Mesendoderm (in vitro differentiated cells): ENCODE measurements at regions not wholly inside any gene's neighbourhood (a gene's known extent, or its start where the extent isn't known, plus 50 kb on each side); places are given as distances from the start of the nearest gene placed in this dataset.

Experiments used
- DNase-seq: peaks from one replicate; pipeline ENCODE4 v3.0.0; 2013
- H2AK5ac ChIP-seq: 2 replicates; pipeline ENCODE4 v1.6.1; 2013; ENCODE audit warnings: low read length, inconsistent platforms
- H2BK120ac ChIP-seq: 2 replicates; pipeline ENCODE4 v1.6.1; 2013; ENCODE audit warnings: low read depth, mild to moderate bottlenecking, low read length, moderate library complexity, mixed read lengths
- H2BK15ac ChIP-seq: replicated peaks from 2 replicates; pipeline ENCODE4 v1.6.1; 2013; ENCODE audit warnings: low read depth, mild to moderate bottlenecking, moderate library complexity
- H2BK5ac ChIP-seq: 2 replicates; pipeline ENCODE4 v1.6.1; 2013; ENCODE audit warnings: low read length, inconsistent platforms
- H3K18ac ChIP-seq: 2 replicates; pipeline ENCODE4 v1.6.1; 2013; ENCODE audit warnings: mild to moderate bottlenecking, low read length, mixed read lengths
- H3K23ac ChIP-seq: one replicate; pipeline ENCODE4 v1.6.1; 2013; ENCODE audit warnings: low read length
- H3K27ac ChIP-seq: 2 replicates; pipeline ENCODE4 v1.5.1; 2013; ENCODE audit warnings: low read depth, mild to moderate bottlenecking, inconsistent platforms, low read length, moderate library complexity
- H3K27me3 ChIP-seq: 2 replicates; pipeline ENCODE4 v1.6.1; 2013; ENCODE audit warnings: low read length, control low read depth, mild to moderate bottlenecking, inconsistent platforms; ENCODE audit not compliant: insufficient read depth, poor library complexity
- H3K36me3 ChIP-seq: 2 replicates; pipeline ENCODE4 v1.6.1; 2013; ENCODE audit warnings: low read length, inconsistent platforms; ENCODE audit not compliant: control insufficient read depth, insufficient read depth
- H3K4ac ChIP-seq: one replicate; pipeline ENCODE4 v1.6.1; 2013; ENCODE audit warnings: low read depth, mild to moderate bottlenecking, low read length, moderate library complexity
- H3K4me1 ChIP-seq: 2 replicates; pipeline ENCODE4 v1.6.1; 2013; ENCODE audit warnings: low read depth, low read length, inconsistent platforms; ENCODE audit not compliant: control insufficient read depth
- H3K4me2 ChIP-seq: 2 replicates; pipeline ENCODE4 v1.6.1; 2013; ENCODE audit warnings: low read length
- H3K4me3 ChIP-seq: 2 replicates; pipeline ENCODE4 v1.5.1; 2013; ENCODE audit warnings: mild to moderate bottlenecking, low read length
- H3K56ac ChIP-seq: one replicate; pipeline ENCODE4 v1.6.1; 2013; ENCODE audit warnings: low read length
- H3K79me1 ChIP-seq: 2 replicates; pipeline ENCODE4 v1.6.1; 2013; ENCODE audit warnings: low read length, inconsistent platforms
- H3K79me2 ChIP-seq: 2 replicates; pipeline ENCODE4 v1.6.1; 2013; ENCODE audit warnings: mild to moderate bottlenecking, low read length; ENCODE audit not compliant: control insufficient read depth, insufficient read depth
- H3K9ac ChIP-seq: 2 replicates; pipeline ENCODE4 v1.6.1; 2013; ENCODE audit warnings: low read length, inconsistent platforms
- H4K5ac ChIP-seq: one replicate; pipeline ENCODE4 v1.6.1; 2013; ENCODE audit warnings: low read length
- H4K8ac ChIP-seq: one replicate; pipeline ENCODE4 v1.6.1; 2013; ENCODE audit warnings: low read depth, mild to moderate bottlenecking, control low read depth, low read length, moderate library complexity
- WGBS: extraction: QIAGEN DNeasy Blood & Tissue Kit; methylation state at CpG from one replicate; pipeline ENCODE4 v1.1.7; 2013; ENCODE audit warnings: low lambda C conversion rate, missing lambda C conversion rate; ENCODE audit not compliant: insufficient coverage; ENCODE audit errors: extremely low coverage; 5-methylcytosine and 5-hydroxymethylcytosine counted together

DNA sequence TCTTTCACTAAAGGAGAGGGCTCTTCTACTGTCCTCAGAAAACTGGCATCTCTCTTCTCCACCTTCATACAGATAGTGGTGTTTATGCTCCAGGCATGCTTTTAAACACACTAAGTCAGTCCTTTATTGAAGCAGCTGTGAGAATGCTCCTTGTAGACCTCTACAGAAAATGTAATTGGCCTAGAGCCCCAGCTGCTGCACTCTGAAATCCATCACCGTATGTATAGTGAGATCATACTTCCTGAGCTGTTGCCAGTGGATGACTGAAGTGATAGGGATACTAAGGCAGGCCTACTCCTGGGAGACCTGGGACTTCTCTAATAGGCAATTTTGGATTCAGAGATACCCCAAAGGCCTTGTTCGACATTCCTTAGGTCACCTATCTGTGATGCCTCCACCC, 535.4 kb downstream of the RPS29 start:
- Histone ChIP-seq H4K5ac (no peak overlapping the region), H3K79me2 (no peaks in the 10 kb centered on the region), H2AK5ac (no peak overlapping the region), H3K4ac (no peak overlapping the region), H3K18ac (no peak overlapping the region), H3K79me1 (no peaks in the 10 kb centered on the region), H4K8ac (no peak overlapping the region), H3K56ac (no peak overlapping the region), H2BK5ac (no peak overlapping the region), H3K27ac (no peak overlapping the region), H2BK15ac (no peak overlapping the region), H3K4me1 (no peaks in the 10 kb centered on the region), H3K27me3 (no peaks in the 10 kb centered on the region), H3K9ac (no peak overlapping the region), H2BK120ac (no peak overlapping the region), H3K4me2 (no peak overlapping the region), H3K23ac (no peak overlapping the region), H3K36me3 (no peaks in the 10 kb centered on the region), H3K4me3 (no peak overlapping the region)
- no peak for DNase-seq
- no CpG with 5 or more reads among the region's 2 CpGs for WGBS

DNA sequence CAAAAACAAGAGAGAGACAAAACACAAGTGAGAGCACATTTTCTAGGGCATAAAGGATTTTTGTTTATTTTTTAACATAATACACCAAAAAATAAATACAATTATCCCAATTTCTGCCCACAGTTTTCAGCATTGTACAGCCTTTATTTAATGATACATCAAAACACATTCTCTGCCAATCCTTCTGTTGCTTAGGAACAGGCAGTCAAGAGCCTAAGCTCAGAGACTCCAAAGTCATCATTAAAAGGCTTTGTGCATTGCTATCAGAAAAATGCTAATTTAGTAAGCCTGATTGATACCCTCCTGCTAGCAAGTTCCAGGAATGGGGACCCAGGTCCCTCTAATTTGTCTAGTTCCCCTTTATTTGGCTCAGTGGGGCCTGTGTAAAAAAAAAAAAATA, 536.5 kb downstream of the RPS29 start:
- Histone ChIP-seq H3K79me2 (no peaks in the 10 kb centered on the region), H3K18ac (no peak overlapping the region), H3K27me3 (no peaks in the 10 kb centered on the region), H3K79me1 (no peaks in the 10 kb centered on the region), H2AK5ac (no peak overlapping the region), H4K5ac (no peak overlapping the region), H3K36me3 (no peaks in the 10 kb centered on the region), H3K27ac (no peak overlapping the region), H2BK120ac (no peak overlapping the region), H3K56ac (no peak overlapping the region), H2BK5ac (no peak overlapping the region), H3K4me3 (no peak overlapping the region), H3K9ac (no peak overlapping the region), H3K4me1 (no peaks in the 10 kb centered on the region), H3K23ac (no peak overlapping the region), H2BK15ac (no peak overlapping the region), H3K4me2 (no peak overlapping the region), H3K4ac (no peak overlapping the region), H4K8ac (no peak overlapping the region)
- DNase-seq = no peak

DNA sequence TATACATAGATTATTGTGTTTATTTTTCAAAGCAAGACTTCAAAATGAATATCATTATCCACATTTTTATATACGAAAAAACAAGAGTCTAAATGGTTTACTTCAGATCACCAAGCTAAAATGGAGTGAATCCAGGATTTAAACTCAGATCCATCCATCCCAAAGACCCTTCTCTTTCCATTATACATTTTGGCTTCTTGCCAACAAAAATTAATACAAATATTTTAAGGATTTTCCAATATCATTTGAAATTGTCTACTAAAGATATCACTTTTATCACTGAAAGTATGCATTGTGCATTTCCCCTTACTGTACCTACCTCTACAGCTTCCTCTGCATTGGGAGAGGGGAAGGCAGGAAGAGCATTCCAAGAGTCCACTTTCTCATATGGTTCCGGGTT, 541.2 kb downstream of the RPS29 start:
- Histone ChIP-seq H3K9ac (no peak overlapping the region), H3K27ac (no peak overlapping the region), H2BK5ac (no peak overlapping the region), H3K27me3 (no peaks in the 10 kb centered on the region), H3K4ac (no peak overlapping the region), H2BK120ac (no peak overlapping the region), H4K5ac (no peak overlapping the region), H3K79me1 (no peaks in the 10 kb centered on the region), H3K23ac (no peak overlapping the region), H3K36me3 (no peaks in the 10 kb centered on the region), H3K56ac (no peak overlapping the region), H3K4me1 (no peaks in the 10 kb centered on the region), H2AK5ac (no peak overlapping the region), H3K4me2 (no peak overlapping the region), H2BK15ac (no peak overlapping the region), H3K4me3 (no peak overlapping the region), H3K79me2 (no peaks in the 10 kb centered on the region), H4K8ac (no peak overlapping the region), H3K18ac (no peak overlapping the region)
- no CpG with 5 or more reads among the region's 2 CpGs for WGBS
- DNase-seq = no peak

DNA sequence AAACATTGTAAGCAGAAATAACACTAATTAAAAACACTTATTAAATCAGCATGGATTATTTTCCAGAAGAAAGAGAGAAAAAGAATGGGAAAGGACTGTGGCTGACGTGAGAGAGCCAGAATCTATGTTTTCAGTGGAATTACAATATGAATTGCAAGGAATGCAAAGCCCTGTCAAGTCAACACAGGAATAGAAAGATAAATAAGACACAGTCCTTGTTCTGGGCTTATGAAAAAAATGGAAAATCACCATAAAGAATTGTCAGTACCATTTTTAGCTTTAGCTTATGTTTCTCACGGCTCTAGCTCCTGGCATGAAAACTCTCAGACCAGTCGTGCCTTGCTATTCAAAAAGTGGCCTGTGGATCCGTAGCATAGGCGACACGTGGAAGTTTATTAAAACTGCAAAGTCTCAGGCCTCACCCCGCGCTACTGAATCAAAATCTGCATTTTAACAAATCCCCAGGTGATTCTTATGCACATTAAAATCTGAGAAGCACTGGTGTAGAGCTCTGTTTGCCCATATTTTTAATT, 549.1 kb downstream of the RPS29 start:
- no peak overlapping the region for H3K4me2 ChIP-seq
- no peak overlapping the region for H4K5ac ChIP-seq
- H3K79me2 ChIP-seq = no peaks in the 10 kb centered on the region
- H3K4me1 ChIP-seq = no peaks in the 10 kb centered on the region
- H4K8ac ChIP-seq = no peak overlapping the region
- no peaks in the 10 kb centered on the region for H3K36me3 ChIP-seq
- no peaks in the 10 kb centered on the region for H3K27me3 ChIP-seq
- no peak overlapping the region for H2AK5ac ChIP-seq
- H2BK15ac ChIP-seq = no peak overlapping the region
- no peak overlapping the region for H3K56ac ChIP-seq
- no peak overlapping the region for H3K4ac ChIP-seq
- no peaks in the 10 kb centered on the region for H3K79me1 ChIP-seq
- no peak overlapping the region for H2BK120ac ChIP-seq
- no peak overlapping the region for H2BK5ac ChIP-seq
- H3K9ac ChIP-seq = no peak overlapping the region
- DNase-seq = no peak
- H3K4me3 ChIP-seq = no peak overlapping the region
- H3K18ac ChIP-seq = no peak overlapping the region
- no CpG with 5 or more reads among the region's 8 CpGs for WGBS
- no peak overlapping the region for H3K23ac ChIP-seq
- no peak overlapping the region for H3K27ac ChIP-seq

DNA sequence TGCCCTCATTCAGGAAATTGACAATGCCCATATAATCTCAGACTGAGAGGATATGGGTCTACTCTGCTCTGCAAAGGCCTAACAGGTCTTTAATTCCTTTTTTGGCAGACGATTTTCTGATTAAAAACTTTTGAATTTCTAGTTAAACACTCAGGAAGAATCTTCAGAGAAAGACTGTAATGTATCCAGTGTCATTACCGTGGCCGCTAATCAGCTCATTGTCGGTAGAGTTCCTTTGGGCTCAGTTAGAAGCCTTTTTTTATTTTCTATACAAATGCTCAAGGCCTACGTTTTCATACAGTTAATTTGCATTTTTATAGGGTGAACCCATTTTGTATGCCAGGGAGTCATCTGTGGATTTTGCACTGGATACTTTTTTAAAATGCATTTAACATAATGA, 549.9 kb downstream of the RPS29 start:
- H3K36me3 ChIP-seq = no peaks in the 10 kb centered on the region
- H2BK15ac ChIP-seq = no peak overlapping the region
- H4K5ac ChIP-seq = no peak overlapping the region
- no peak overlapping the region for H3K27ac ChIP-seq
- no peaks in the 10 kb centered on the region for H3K4me1 ChIP-seq
- no peak overlapping the region for H2AK5ac ChIP-seq
- H3K9ac ChIP-seq = no peak overlapping the region
- no peak overlapping the region for H3K4ac ChIP-seq
- H3K18ac ChIP-seq = no peak overlapping the region
- whole genome bisulfite sequencing = no CpG with 5 or more reads among the region's 5 CpGs
- no peaks in the 10 kb centered on the region for H3K79me1 ChIP-seq
- H4K8ac ChIP-seq = no peak overlapping the region
- H3K23ac ChIP-seq = no peak overlapping the region
- H3K79me2 ChIP-seq = no peaks in the 10 kb centered on the region
- DNase-seq = no peak
- H3K27me3 ChIP-seq = no peaks in the 10 kb centered on the region
- no peak overlapping the region for H2BK120ac ChIP-seq
- no peak overlapping the region for H3K4me2 ChIP-seq
- no peak overlapping the region for H3K4me3 ChIP-seq
- H2BK5ac ChIP-seq = no peak overlapping the region
- no peak overlapping the region for H3K56ac ChIP-seq

DNA sequence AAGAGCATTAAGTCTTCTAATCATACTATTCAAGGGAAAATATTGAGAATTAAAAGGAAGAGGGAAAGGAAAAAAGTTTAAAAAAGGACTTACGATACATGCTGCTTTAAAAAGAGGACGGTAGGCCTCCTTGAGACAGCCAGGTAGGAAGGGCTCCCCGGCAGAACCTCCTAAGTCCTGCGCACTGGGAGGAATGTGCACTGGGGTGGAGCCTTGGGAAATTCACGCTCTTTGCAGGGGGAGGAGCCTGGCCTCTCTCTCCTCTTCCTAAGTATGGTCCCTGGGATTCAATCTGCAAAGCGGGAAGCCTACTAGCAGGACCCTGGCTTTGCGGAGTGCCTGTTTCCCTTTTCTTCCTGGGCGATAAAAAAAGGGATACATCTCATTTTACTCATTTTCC, 553.0 kb downstream of the RPS29 start:
- no CpG with 5 or more reads among the region's 8 CpGs for WGBS

More for the DNA sequence above, 553.0 kb downstream of the RPS29 start:
- Histone ChIP-seq H3K23ac (no peak overlapping the region), H3K4me2 (no peak overlapping the region), H3K18ac (no peak overlapping the region), H3K4me3 (no peak overlapping the region), H3K9ac (no peak overlapping the region), H3K4ac (no peak overlapping the region), H4K5ac (no peak overlapping the region), H3K56ac (no peak overlapping the region), H3K36me3 (no peaks in the 10 kb centered on the region), H2BK15ac (no peak overlapping the region), H3K27me3 (no peaks in the 10 kb centered on the region), H3K27ac (no peak overlapping the region), H4K8ac (no peak overlapping the region), H3K79me1 (no peaks in the 10 kb centered on the region), H2BK5ac (no peak overlapping the region), H2BK120ac (no peak overlapping the region), H3K79me2 (no peaks in the 10 kb centered on the region), H2AK5ac (no peak overlapping the region), H3K4me1 (no peaks in the 10 kb centered on the region)
- peak; percentile 13 for DNase-seq
